22Rv1 (cell line): ENCODE measurements at regions not wholly inside any gene's neighbourhood (a gene's known extent, or its start where the extent isn't known, plus 50 kb on each side); places are given as distances from the start of the nearest gene placed in this dataset.

ENCODE experiments used
- ZFX ChIP-seq: fragments of 450-650 bp; IDR thresholded peaks from 2 replicates; pipeline ENCODE4 v1.6.1; 2017; ENCODE audit warnings: antibody characterized with exemption, borderline replicate concordance
- TF ChIP-seq, protein P1 (sequence below): fragments of 450-650 bp; IDR thresholded peaks from 2 replicates; pipeline ENCODE4 v1.5.1; 2017; ENCODE audit warnings: mild to moderate bottlenecking

DNA sequence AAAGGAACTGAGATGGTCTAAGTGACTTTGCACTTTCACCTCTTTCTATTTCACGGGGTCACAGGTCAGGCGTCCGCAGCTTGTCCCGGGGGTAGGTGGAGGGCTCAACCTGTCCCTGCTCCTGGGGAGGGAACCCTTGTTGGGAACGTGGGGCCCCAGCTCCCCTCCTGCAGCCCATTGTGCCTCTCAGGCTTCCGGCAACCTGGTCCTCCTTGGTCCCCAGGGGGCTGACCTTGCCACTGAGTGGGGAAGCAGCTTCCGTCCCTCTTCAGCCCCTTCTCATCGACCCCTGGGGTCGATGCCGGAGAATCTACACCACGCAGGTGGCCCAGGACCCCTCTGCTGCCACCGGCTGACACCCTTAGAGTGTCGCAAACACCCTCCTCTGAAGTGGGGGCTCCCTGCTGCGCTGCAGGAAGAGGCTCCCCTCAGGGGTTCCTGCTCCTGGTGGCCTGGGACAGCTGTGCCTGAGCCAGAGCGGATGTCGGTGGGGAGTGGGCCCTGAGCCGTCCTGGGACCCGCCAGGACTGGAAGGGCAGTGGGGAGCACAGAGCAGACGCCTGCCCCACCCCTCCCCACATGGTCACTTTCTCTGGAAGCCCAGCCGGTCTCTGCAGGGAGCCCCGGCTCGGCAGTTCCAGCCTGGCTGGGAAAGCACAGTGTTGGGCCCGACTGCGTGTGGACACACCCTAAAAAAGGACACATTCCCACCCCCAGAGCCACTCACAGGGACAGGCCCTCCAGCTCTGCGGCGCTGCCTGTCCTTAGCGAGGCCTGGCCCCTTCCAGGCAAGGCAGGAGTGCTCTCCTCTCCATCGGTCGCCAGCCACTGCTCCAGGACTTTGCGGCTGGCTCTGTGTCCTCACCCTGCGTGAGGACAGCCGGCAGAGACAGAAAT is 357.5 kb upstream of the SHH start:
- TF ChIP-seq, protein P1, sequence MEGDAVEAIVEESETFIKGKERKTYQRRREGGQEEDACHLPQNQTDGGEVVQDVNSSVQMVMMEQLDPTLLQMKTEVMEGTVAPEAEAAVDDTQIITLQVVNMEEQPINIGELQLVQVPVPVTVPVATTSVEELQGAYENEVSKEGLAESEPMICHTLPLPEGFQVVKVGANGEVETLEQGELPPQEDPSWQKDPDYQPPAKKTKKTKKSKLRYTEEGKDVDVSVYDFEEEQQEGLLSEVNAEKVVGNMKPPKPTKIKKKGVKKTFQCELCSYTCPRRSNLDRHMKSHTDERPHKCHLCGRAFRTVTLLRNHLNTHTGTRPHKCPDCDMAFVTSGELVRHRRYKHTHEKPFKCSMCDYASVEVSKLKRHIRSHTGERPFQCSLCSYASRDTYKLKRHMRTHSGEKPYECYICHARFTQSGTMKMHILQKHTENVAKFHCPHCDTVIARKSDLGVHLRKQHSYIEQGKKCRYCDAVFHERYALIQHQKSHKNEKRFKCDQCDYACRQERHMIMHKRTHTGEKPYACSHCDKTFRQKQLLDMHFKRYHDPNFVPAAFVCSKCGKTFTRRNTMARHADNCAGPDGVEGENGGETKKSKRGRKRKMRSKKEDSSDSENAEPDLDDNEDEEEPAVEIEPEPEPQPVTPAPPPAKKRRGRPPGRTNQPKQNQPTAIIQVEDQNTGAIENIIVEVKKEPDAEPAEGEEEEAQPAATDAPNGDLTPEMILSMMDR = no peak
- no peak for TF ChIP-seq ZFX
